ENCODE measurements at regions not wholly inside any gene's neighbourhood (a gene's known extent, or its start where the extent isn't known, plus 50 kb on each side); places are given as distances from the start of the nearest gene placed in this dataset.

- TF ChIP-seq CTCF (IDR thresholded peaks at IDR 0.05) (no peak), POLR2A (IDR thresholded peaks at IDR 0.05) (no peak)
Observed at GRCh38 chr4:138673053-138673452, 342.5 kb upstream of the NOCT start.

Measured in lower leg skin (tissue), 3 donors.